ENCODE measurements at regions not wholly inside any gene's neighbourhood (a gene's known extent, or its start where the extent isn't known, plus 50 kb on each side); places are given as distances from the start of the nearest gene placed in this dataset.

GRCh38 chrX:25151749-25152148, 136.0 kb upstream of the ARX start:
- Histone ChIP-seq H3K9me3 (no peaks in the 10 kb centered on the region), H2AFZ (ENCODE audit: low read depth) (no peak overlapping the region), H4K20me1 (ENCODE audit: insufficient read depth) (no peaks in the 10 kb centered on the region), H3K9ac (no peak overlapping the region), H3F3A (replicated peaks; ENCODE audit: insufficient read depth) (no peaks in the 10 kb centered on the region), H3K27me3 (ENCODE audit: insufficient read depth) (peaks cover 5% of the 10 kb centered on the region; the same call in 1 of the 2 replicates), H3K36me3 (replicated peaks in 1 of 2; ENCODE audit: control insufficient read depth in 1 of 2, insufficient read depth in 2 of 2, low read length in 1 of 2) (no peaks in the 10 kb centered on the region), H3K4me1 (ENCODE audit: control insufficient read depth in 1 of 2, insufficient read depth in 2 of 2, low read depth in 1 of 2, low read length in 1 of 2) (no peaks in the 10 kb centered on the region; a peak in 1 of 4 replicates), H3K9me2 (no peaks in the 10 kb centered on the region), H3K4me3 (ENCODE audit: low read depth in 2 of 2, low read length in 1 of 2) (no peak overlapping the region), H3K27ac (ENCODE audit: low read depth in 2 of 2, low read length in 1 of 2) (no peak overlapping the region), H3K4me2 (no peak overlapping the region), H3K79me2 (ENCODE audit: insufficient read depth) (no peaks in the 10 kb centered on the region)
- CTCF ChIA-PET = interaction anchor here (2.6 kb wide), 1 partner anchor 313 kb away, joined by 7 read pairs; no protein-coding TSS in a partner anchor
- no peak for DNase-seq
- WGBS (ENCODE audit: low lambda C conversion rate) = 39% methylated on average over 2 of the region's 2 CpGs
- POLR2A ChIA-PET = no interaction called here
- TF ChIP-seq GABPA (IDR thresholded peaks at IDR 0.05; ENCODE audit: low read depth) (no peak), CHD2 (IDR thresholded peaks at IDR 0.05; ENCODE audit: low read length, partially characterized antibody) (no peak), USF2 (IDR thresholded peaks at IDR 0.05; ENCODE audit: borderline replicate concordance, low read depth, low read length) (no peak), TEAD4 (IDR thresholded peaks at IDR 0.05; ENCODE audit: borderline replicate concordance, insufficient read depth) (no peak), RAD21 (IDR thresholded peaks at IDR 0.05; ENCODE audit: low read length) (no peak), NFIC (IDR thresholded peaks at IDR 0.05; ENCODE audit: borderline replicate concordance) (no peak), CTCF (IDR thresholded peaks at IDR 0.05) (no peak), NRF1 (IDR thresholded peaks at IDR 0.05; ENCODE audit: low read depth, low read length) (no peak), TAF1 (IDR thresholded peaks at IDR 0.05; ENCODE audit: borderline replicate concordance, low read depth, low read length) (no peak), FOSL2 (IDR thresholded peaks at IDR 0.05; ENCODE audit: borderline replicate concordance, low read depth) (no peak), FOXJ3 (CRISPR knock-in tag; IDR thresholded peaks at IDR 0.05) (no peak), MAX (IDR thresholded peaks at IDR 0.05; ENCODE audit: low read depth) (no peak), RXRA (IDR thresholded peaks at IDR 0.05; ENCODE audit: borderline replicate concordance, low read depth) (no peak), MEF2A (IDR thresholded peaks at IDR 0.05; ENCODE audit: borderline replicate concordance, low read depth) (no peak)
- TF ChIP-seq, protein P1, sequence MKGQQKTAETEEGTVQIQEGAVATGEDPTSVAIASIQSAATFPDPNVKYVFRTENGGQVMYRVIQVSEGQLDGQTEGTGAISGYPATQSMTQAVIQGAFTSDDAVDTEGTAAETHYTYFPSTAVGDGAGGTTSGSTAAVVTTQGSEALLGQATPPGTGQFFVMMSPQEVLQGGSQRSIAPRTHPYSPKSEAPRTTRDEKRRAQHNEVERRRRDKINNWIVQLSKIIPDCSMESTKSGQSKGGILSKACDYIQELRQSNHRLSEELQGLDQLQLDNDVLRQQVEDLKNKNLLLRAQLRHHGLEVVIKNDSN (IDR thresholded peaks at IDR 0.05; ENCODE audit: borderline replicate concordance, low read depth) = no peak
